H9 (cell line): ENCODE measurements at regions not wholly inside any gene's neighbourhood (a gene's known extent, or its start where the extent isn't known, plus 50 kb on each side); places are given as distances from the start of the nearest gene placed in this dataset.
A peak's percentile ranks its signal among the peaks of the same experiment; 100 is the strongest.

Experiments used
- DNase-seq: peaks from one replicate; pipeline ENCODE4 v3.0.0-alpha.2; 2017
- H2AFZ ChIP-seq: one replicate; pipeline ENCODE4 v1.6.1; 2013; ENCODE audit warnings: mild to moderate bottlenecking, low read length, control low read depth, moderate library complexity
- H2AK5ac ChIP-seq: 2 replicates; pipeline ENCODE4 v1.6.1; 2013; ENCODE audit warnings: low read length, control low read depth, mixed read lengths; ENCODE audit not compliant: insufficient read length
- H2BK120ac ChIP-seq: one replicate; pipeline ENCODE4 v1.6.1; 2013; ENCODE audit warnings: low read depth, mild to moderate bottlenecking, low read length, control low read depth, inconsistent platforms; ENCODE audit not compliant: poor library complexity, severe bottlenecking
- H2BK12ac ChIP-seq: 2 replicates; pipeline ENCODE4 v1.6.1; 2013; ENCODE audit warnings: low read length, control low read depth, mixed read lengths, low read depth; ENCODE audit not compliant: insufficient read length
- H2BK15ac ChIP-seq: 2 replicates; pipeline ENCODE4 v1.6.1; 2013; ENCODE audit warnings: low read depth, low read length, control low read depth
- H2BK20ac ChIP-seq: one replicate; pipeline ENCODE4 v1.6.1; 2013; ENCODE audit warnings: low read depth, mild to moderate bottlenecking, low read length, control low read depth, inconsistent platforms; ENCODE audit not compliant: poor library complexity, severe bottlenecking
- H2BK5ac ChIP-seq: 2 replicates; pipeline ENCODE4 v1.6.1; 2013; ENCODE audit warnings: low read length, control low read depth, mixed read lengths; ENCODE audit not compliant: insufficient read length
- H3K14ac ChIP-seq: 2 replicates; pipeline ENCODE4 v1.6.1; 2013; ENCODE audit warnings: low read length, control low read depth; ENCODE audit not compliant: insufficient read depth
- H3K18ac ChIP-seq: 2 replicates; pipeline ENCODE4 v1.6.1; 2013; ENCODE audit warnings: low read depth, mild to moderate bottlenecking, mixed read lengths, low read length, control low read depth; ENCODE audit not compliant: insufficient read length
- H3K23ac ChIP-seq: 2 replicates; pipeline ENCODE4 v1.6.1; 2013; ENCODE audit warnings: low read length, control low read depth, mixed read lengths, low read depth; ENCODE audit not compliant: insufficient read length
- H3K23me2 ChIP-seq: 2 replicates; pipeline ENCODE4 v1.6.1; 2013; ENCODE audit warnings: low read depth, mild to moderate bottlenecking, mixed read lengths, low read length, control low read depth; ENCODE audit not compliant: insufficient read length, poor library complexity, severe bottlenecking
- H3K27ac ChIP-seq: 2 replicates; pipeline ENCODE4 v1.5.1; 2013; ENCODE audit warnings: low read length, control low read depth, mixed read lengths, low read depth; ENCODE audit not compliant: insufficient read length
- H3K27me3 ChIP-seq: 2 replicates; pipeline ENCODE4 v1.6.1; 2013; ENCODE audit warnings: low read length, control low read depth, inconsistent platforms; ENCODE audit not compliant: insufficient read depth
- H3K4ac ChIP-seq: 2 replicates; pipeline ENCODE4 v1.6.1; 2013; ENCODE audit warnings: low read depth, mild to moderate bottlenecking, control low read depth, inconsistent platforms, low read length, moderate library complexity
- H3K4me1 ChIP-seq: 2 replicates; pipeline ENCODE4 v1.6.1; 2013; ENCODE audit warnings: low read length, control low read depth, inconsistent platforms; ENCODE audit not compliant: insufficient read depth
- H3K4me2 ChIP-seq: 2 replicates; pipeline ENCODE4 v1.6.1; 2013; ENCODE audit warnings: low read length, control low read depth, mixed read lengths; ENCODE audit not compliant: insufficient read length, insufficient read depth
- H3K56ac ChIP-seq: 2 replicates; pipeline ENCODE4 v1.6.1; 2013; ENCODE audit warnings: low read depth, mild to moderate bottlenecking, mixed read lengths, low read length, control low read depth; ENCODE audit not compliant: insufficient read length
- H3K79me1 ChIP-seq: 2 replicates; pipeline ENCODE4 v1.6.1; 2013; ENCODE audit warnings: low read depth, mild to moderate bottlenecking, moderate library complexity, low read length, control low read depth, inconsistent platforms; ENCODE audit not compliant: insufficient read depth, poor library complexity, severe bottlenecking
- H3K79me2 ChIP-seq: 2 replicates; pipeline ENCODE4 v1.6.1; 2013; ENCODE audit warnings: low read length, control low read depth, inconsistent platforms; ENCODE audit not compliant: insufficient read depth
- H3K9ac ChIP-seq: 2 replicates; pipeline ENCODE4 v1.6.1; 2013; ENCODE audit warnings: low read length, control low read depth, mixed read lengths; ENCODE audit not compliant: insufficient read length; ENCODE audit errors: extremely low read depth
- H3K9me3 ChIP-seq: one replicate; pipeline ENCODE4 v1.6.1; 2013; ENCODE audit warnings: low read depth, low read length, inconsistent platforms; ENCODE audit not compliant: control insufficient read depth
- H3T11ph ChIP-seq: one replicate; pipeline ENCODE4 v1.6.1; 2013; ENCODE audit warnings: mild to moderate bottlenecking, low read length, control low read depth, inconsistent platforms
- H4K20me1 ChIP-seq: one replicate; pipeline ENCODE4 v1.6.1; 2013; ENCODE audit not compliant: control insufficient read depth, insufficient read length, insufficient read depth
- H4K5ac ChIP-seq: 2 replicates; pipeline ENCODE4 v1.6.1; 2013; ENCODE audit warnings: low read depth, mild to moderate bottlenecking, mixed read lengths, low read length, control low read depth; ENCODE audit not compliant: insufficient read length
- H4K8ac ChIP-seq: replicated peaks from 2 replicates; pipeline ENCODE4 v1.6.1; 2013; ENCODE audit warnings: low read length, control low read depth, mixed read lengths, low read depth; ENCODE audit not compliant: insufficient read length
- H4K91ac ChIP-seq: 2 replicates; pipeline ENCODE4 v1.6.1; 2013; ENCODE audit warnings: low read depth, mild to moderate bottlenecking, moderate library complexity, mixed read lengths, low read length, control low read depth; ENCODE audit not compliant: insufficient read length
- H3K27ac Mint-ChIP-seq, 3 experiments: 2 replicates in 2 of 3; 3 replicates in 1 of 3; pipeline ENCODE4 v1.8.0; 2020 to 2021; ENCODE audit warnings: mixed read lengths in 3 of 3, mild to moderate bottlenecking in 1 of 3, moderate library complexity in 1 of 3
- H3K27me3 Mint-ChIP-seq: 2 replicates; pipeline ENCODE4 v1.8.0; 2021; ENCODE audit warnings: low read depth, mild to moderate bottlenecking, moderate library complexity, mixed read lengths
- H3K36me3 Mint-ChIP-seq, 3 experiments: 2 replicates in 2 of 3; 3 replicates in 1 of 3; pipeline ENCODE4 v1.8.0; 2020 to 2021; ENCODE audit warnings: low read depth in 3 of 3, mixed read lengths in 3 of 3; ENCODE audit not compliant: insufficient read depth in 1 of 3
- H3K4me1 Mint-ChIP-seq, 2 experiments: 2 replicates each; pipeline ENCODE4 v1.8.0; 2020; ENCODE audit warnings: mixed read lengths in 2 of 2
- H3K4me3 Mint-ChIP-seq, 2 experiments: 2 replicates in 1 of 2; 3 replicates in 1 of 2; pipeline ENCODE4 v1.8.0; 2020 to 2021; ENCODE audit warnings: mild to moderate bottlenecking in 2 of 2, mixed read lengths in 2 of 2, moderate library complexity in 1 of 2
- H3K9me3 Mint-ChIP-seq, 2 experiments: 2 replicates in 1 of 2; 3 replicates in 1 of 2; pipeline ENCODE4 v1.8.0; 2020; ENCODE audit warnings: mild to moderate bottlenecking in 2 of 2, mixed read lengths in 2 of 2, moderate library complexity in 1 of 2
- CTCF ChIP-seq: fragments of 200-600 bp; sonication (generic); conservative IDR thresholded peaks from 3 replicates; pipeline ENCODE4 v1.8.0; 2021; ENCODE audit warnings: antibody characterized with exemption, mild to moderate bottlenecking
- WGBS: extraction: QIAGEN DNeasy Blood & Tissue Kit; methylation state at CpG from one replicate; pipeline ENCODE4 v1.1.7; 2013; ENCODE audit warnings: missing lambda C conversion rate, low lambda C conversion rate, mixed read lengths; ENCODE audit not compliant: insufficient read length; ENCODE audit errors: extremely low coverage; 5-methylcytosine and 5-hydroxymethylcytosine counted together

- peaks cover 35 to 41% of the 10 kb centered on the region in 2 experiments for H3K4me1 Mint-ChIP-seq
- WGBS, result no CpG with 5 or more reads among the region's 7 CpGs
Observed at GRCh38 chr9:88308831-88309560, 79.2 kb upstream of the SPIN1 start.

More at GRCh38 chr9:88308831-88309560, 79.2 kb upstream of the SPIN1 start:
- Histone ChIP-seq H3K27me3 (no peaks in the 10 kb centered on the region), H3K18ac (no peak overlapping the region), H3T11ph (no peak overlapping the region), H3K4me2 (no peak overlapping the region), H2BK12ac (peak overlapping the region; percentile 52), H2AK5ac (no peak overlapping the region), H3K9ac (no peak overlapping the region), H4K20me1 (no peaks in the 10 kb centered on the region), H3K4ac (no peak overlapping the region), H3K56ac (no peak overlapping the region), H2BK15ac (no peak overlapping the region), H3K27ac (no peak overlapping the region), H4K5ac (peak overlapping the region; percentile 79), H4K91ac (no peak overlapping the region), H3K14ac (no peak overlapping the region), H3K79me1 (no peaks in the 10 kb centered on the region), H2BK120ac (no peak overlapping the region), H2AFZ (no peak overlapping the region), H2BK5ac (no peak overlapping the region), H3K9me3 (no peaks in the 10 kb centered on the region), H3K79me2 (no peaks in the 10 kb centered on the region), H4K8ac (no peak overlapping the region), H3K23me2 (no peaks in the 10 kb centered on the region), H3K23ac (no peak overlapping the region), H2BK20ac (no peak overlapping the region), H3K4me1 (peaks cover 9% of the 10 kb centered on the region)
- DNase-seq, result no peak
- Mint-ChIP-seq H3K27ac (no peak overlapping the region), H3K9me3 (peaks cover 0 to 3% of the 10 kb centered on the region in 2 experiments; a peak in 1 of 5 replicates), H3K27me3 (no peaks in the 10 kb centered on the region; the same call in 1 of the 2 replicates), H3K36me3 (no peaks in the 10 kb centered on the region), H3K4me3 (no peak overlapping the region)
- TF ChIP-seq CTCF, result no peak
